MM.1S (cell line): ENCODE measurements at regions not wholly inside any gene's neighbourhood (a gene's known extent, or its start where the extent isn't known, plus 50 kb on each side); places are given as distances from the start of the nearest gene placed in this dataset.

Experiments
- DNase-seq: peaks from one replicate; pipeline ENCODE4 v3.0.0-alpha.2; 2015
- H2AFZ ChIP-seq: fragments of 300-600 bp; sonication (generic); 2 replicates; pipeline ENCODE4 v1.6.0; 2016; ENCODE audit warnings: antibody characterized with exemption, low read length
- H3F3A ChIP-seq: fragments of 300-600 bp; sonication (generic); 2 replicates; pipeline ENCODE4 v1.6.1; 2016; ENCODE audit warnings: mild to moderate bottlenecking, antibody characterized with exemption, low read length, moderate library complexity, mixed read lengths; ENCODE audit not compliant: insufficient read depth
- H3K27ac ChIP-seq: fragments of 300-600 bp; sonication (generic); 2 replicates; pipeline ENCODE4 v1.5.1; 2016; ENCODE audit warnings: mild to moderate bottlenecking, low read length
- H3K27me3 ChIP-seq: fragments of 300-600 bp; sonication (generic); replicated peaks from 2 replicates; pipeline ENCODE4 v1.6.0; 2016; ENCODE audit warnings: low read length; ENCODE audit not compliant: insufficient read depth
- H3K36me3 ChIP-seq: fragments of 300-600 bp; sonication (generic); replicated peaks from 2 replicates; pipeline ENCODE4 v1.6.1; 2016; ENCODE audit warnings: mild to moderate bottlenecking, low read length, mixed read lengths; ENCODE audit not compliant: insufficient read depth
- H3K4me1 ChIP-seq: fragments of 300-600 bp; sonication (generic); 2 replicates; pipeline ENCODE4 v1.6.1; 2016; ENCODE audit warnings: low read length, mixed read lengths
- H3K4me2 ChIP-seq: fragments of 300-600 bp; sonication (generic); 2 replicates; pipeline ENCODE4 v1.6.0; 2016; ENCODE audit warnings: low read depth, low read length
- H3K4me3 ChIP-seq: fragments of 300-600 bp; sonication (generic); 2 replicates; pipeline ENCODE4 v1.5.1; 2016; ENCODE audit warnings: low read length, mixed read lengths
- H3K79me2 ChIP-seq: fragments of 300-600 bp; sonication (generic); 2 replicates; pipeline ENCODE4 v1.6.1; 2016; ENCODE audit warnings: mixed run types, low read length, mixed read lengths
- H3K9ac ChIP-seq: fragments of 300-600 bp; sonication (generic); 2 replicates; pipeline ENCODE4 v1.6.1; 2016; ENCODE audit warnings: low read length, mixed read lengths
- H3K9me2 ChIP-seq: fragments of 300-600 bp; sonication (generic); replicated peaks from 2 replicates; pipeline ENCODE4 v1.6.1; 2016; ENCODE audit warnings: mild to moderate bottlenecking, low read length, mixed read lengths; ENCODE audit not compliant: insufficient read depth
- H3K9me3 ChIP-seq: fragments of 300-600 bp; sonication (generic); replicated peaks from 2 replicates; pipeline ENCODE4 v1.6.1; 2016; ENCODE audit warnings: mild to moderate bottlenecking, low read length, mixed read lengths; ENCODE audit not compliant: insufficient read depth
- H4K20me1 ChIP-seq: fragments of 300-600 bp; sonication (generic); 2 replicates; pipeline ENCODE4 v1.6.1; 2016; ENCODE audit warnings: mild to moderate bottlenecking, low read length, moderate library complexity, mixed read lengths; ENCODE audit not compliant: insufficient read depth
- EZH2 ChIP-seq: fragments of 300-600 bp; sonication (generic); optimal IDR thresholded peaks from 2 replicates; pipeline ENCODE3; 2017; ENCODE audit warnings: low read depth, mild to moderate bottlenecking, antibody characterized with exemption, low read length, mixed read lengths
- EZH2phosphoT487 ChIP-seq: fragments of 300-600 bp; sonication (generic); IDR thresholded peaks from 2 replicates; pipeline ENCODE4 v1.6.1; 2018; ENCODE audit warnings: antibody characterized with exemption, low read length
- TF ChIP-seq, protein P1 (sequence below): fragments of 300-600 bp; sonication (generic); IDR thresholded peaks from 2 replicates; pipeline ENCODE4 v1.5.1; 2016; ENCODE audit warnings: antibody characterized with exemption, low read length, mixed read lengths

- Histone ChIP-seq H3F3A (no peaks in the 10 kb centered on the region), H3K9me3 (no peaks in the 10 kb centered on the region), H3K27ac (no peak overlapping the region), H3K9me2 (no peaks in the 10 kb centered on the region), H3K4me2 (no peak overlapping the region), H3K36me3 (no peaks in the 10 kb centered on the region), H2AFZ (no peak overlapping the region), H3K4me3 (no peak overlapping the region), H3K27me3 (no peaks in the 10 kb centered on the region), H4K20me1 (no peaks in the 10 kb centered on the region), H3K79me2 (no peaks in the 10 kb centered on the region), H3K9ac (no peak overlapping the region), H3K4me1 (no peaks in the 10 kb centered on the region)
- DNase-seq = no peak
- no peak for TF ChIP-seq EZH2phosphoT487
- TF ChIP-seq EZH2 = no peak
- TF ChIP-seq, protein P1, sequence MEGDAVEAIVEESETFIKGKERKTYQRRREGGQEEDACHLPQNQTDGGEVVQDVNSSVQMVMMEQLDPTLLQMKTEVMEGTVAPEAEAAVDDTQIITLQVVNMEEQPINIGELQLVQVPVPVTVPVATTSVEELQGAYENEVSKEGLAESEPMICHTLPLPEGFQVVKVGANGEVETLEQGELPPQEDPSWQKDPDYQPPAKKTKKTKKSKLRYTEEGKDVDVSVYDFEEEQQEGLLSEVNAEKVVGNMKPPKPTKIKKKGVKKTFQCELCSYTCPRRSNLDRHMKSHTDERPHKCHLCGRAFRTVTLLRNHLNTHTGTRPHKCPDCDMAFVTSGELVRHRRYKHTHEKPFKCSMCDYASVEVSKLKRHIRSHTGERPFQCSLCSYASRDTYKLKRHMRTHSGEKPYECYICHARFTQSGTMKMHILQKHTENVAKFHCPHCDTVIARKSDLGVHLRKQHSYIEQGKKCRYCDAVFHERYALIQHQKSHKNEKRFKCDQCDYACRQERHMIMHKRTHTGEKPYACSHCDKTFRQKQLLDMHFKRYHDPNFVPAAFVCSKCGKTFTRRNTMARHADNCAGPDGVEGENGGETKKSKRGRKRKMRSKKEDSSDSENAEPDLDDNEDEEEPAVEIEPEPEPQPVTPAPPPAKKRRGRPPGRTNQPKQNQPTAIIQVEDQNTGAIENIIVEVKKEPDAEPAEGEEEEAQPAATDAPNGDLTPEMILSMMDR = no peak
These were observed 226.7 kb upstream of the CDH13 start for GRCh38 chr16:82400046-82400445.

GRCh38 chr16:82396509-82396908, 226.5 kb upstream of the MPHOSPH6 start:
- no peaks in the 10 kb centered on the region for H3K79me2 ChIP-seq
- H3F3A ChIP-seq = no peaks in the 10 kb centered on the region
- no peak overlapping the region for H2AFZ ChIP-seq
- no peaks in the 10 kb centered on the region for H3K4me1 ChIP-seq
- no peak for DNase-seq
- no peak for TF ChIP-seq EZH2
- TF ChIP-seq, protein P1 = no peak
- TF ChIP-seq EZH2phosphoT487 = no peak
- H3K36me3 ChIP-seq = no peaks in the 10 kb centered on the region
- no peak overlapping the region for H3K4me2 ChIP-seq
- no peaks in the 10 kb centered on the region for H3K9me3 ChIP-seq
- no peaks in the 10 kb centered on the region for H4K20me1 ChIP-seq
- no peak overlapping the region for H3K9ac ChIP-seq
- no peaks in the 10 kb centered on the region for H3K27me3 ChIP-seq
- no peaks in the 10 kb centered on the region for H3K9me2 ChIP-seq
- no peak overlapping the region for H3K27ac ChIP-seq
- H3K4me3 ChIP-seq = no peak overlapping the region

DNA sequence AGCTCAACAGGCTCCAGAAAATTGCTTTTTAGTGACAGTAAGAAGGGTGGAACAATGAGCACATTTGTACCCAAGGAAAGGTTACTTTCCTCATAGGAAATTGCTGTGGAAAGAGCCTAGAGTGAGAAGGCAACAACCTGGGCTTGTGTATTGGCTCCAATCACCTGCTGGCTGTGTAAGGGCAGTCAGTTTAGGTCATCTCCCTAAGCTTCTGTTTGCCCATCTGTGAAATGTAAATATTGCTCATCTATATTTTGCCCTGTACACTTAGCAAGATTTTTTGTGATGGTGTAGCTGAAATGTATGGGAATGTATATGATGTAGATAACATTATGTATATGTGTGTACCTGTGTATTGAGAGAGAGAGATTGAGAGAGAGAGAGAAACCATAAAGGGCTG, 225.2 kb upstream of the MPHOSPH6 start:
- Histone ChIP-seq H2AFZ (no peak overlapping the region), H4K20me1 (no peaks in the 10 kb centered on the region), H3K9me3 (no peaks in the 10 kb centered on the region), H3K79me2 (no peaks in the 10 kb centered on the region), H3K27ac (no peak overlapping the region), H3K4me3 (no peak overlapping the region), H3K9me2 (no peaks in the 10 kb centered on the region), H3K4me2 (no peak overlapping the region), H3K36me3 (no peaks in the 10 kb centered on the region), H3F3A (no peaks in the 10 kb centered on the region), H3K27me3 (no peaks in the 10 kb centered on the region), H3K9ac (no peak overlapping the region), H3K4me1 (no peaks in the 10 kb centered on the region)
- no peak for TF ChIP-seq EZH2phosphoT487
- TF ChIP-seq EZH2 = no peak
- TF ChIP-seq, protein P1 = no peak
- no peak for DNase-seq

- Histone ChIP-seq H4K20me1 (no peaks in the 10 kb centered on the region), H3F3A (no peaks in the 10 kb centered on the region), H3K79me2 (no peaks in the 10 kb centered on the region), H3K9ac (no peak overlapping the region), H3K9me2 (no peaks in the 10 kb centered on the region), H3K4me2 (no peak overlapping the region), H3K27ac (no peak overlapping the region), H3K27me3 (no peaks in the 10 kb centered on the region), H3K4me3 (no peak overlapping the region), H3K36me3 (no peaks in the 10 kb centered on the region), H3K4me1 (no peaks in the 10 kb centered on the region), H2AFZ (no peak overlapping the region), H3K9me3 (no peaks in the 10 kb centered on the region)
- no peak for DNase-seq
- no peak for TF ChIP-seq EZH2
- TF ChIP-seq, protein P1 = no peak
These were observed 221.7 kb upstream of the MPHOSPH6 start for GRCh38 chr16:82391690-82392089.
